ENCODE measurements at regions not wholly inside any gene's neighbourhood (a gene's known extent, or its start where the extent isn't known, plus 50 kb on each side); places are given as distances from the start of the nearest gene placed in this dataset.
"Not testable (repeated sequence)": the region's sequence is repeated elsewhere in the genome, so short reads cannot be mapped to it uniquely, and the experiment has no call there.

- DNase-seq: not testable (repeated sequence)
Observed at GRCh38 chr5:56731473-56731872, 83.9 kb upstream of the MAP3K1 start.

- DNase-seq: no peak
Observed at GRCh38 chr5:56729488-56729887, 85.9 kb upstream of the MAP3K1 start.

- DNase-seq: no peak
Observed at GRCh38 chr5:56725711-56726411, 89.5 kb upstream of the MAP3K1 start.

- DNase-seq: not testable (repeated sequence)
Observed at GRCh38 chr5:56724857-56725256, 90.5 kb upstream of the MAP3K1 start.

- no peak for DNase-seq
Observed at GRCh38 chr5:56722317-56722716, 93.0 kb upstream of the MAP3K1 start.

- peak; percentile 33 for DNase-seq
Observed at GRCh38 chr5:56717253-56717987, 97.9 kb upstream of the MAP3K1 start.

- DNase-seq: no peak
Observed at GRCh38 chr5:56715986-56716385, 99.4 kb upstream of the MAP3K1 start.

GRCh38 chr5:56712895-56713591, 102.3 kb upstream of the MAP3K1 start:
- no peak for DNase-seq

GRCh38 chr5:56710826-56711590, 104.3 kb upstream of the MAP3K1 start:
- DNase-seq: no peak

GRCh38 chr5:56706504-56706903, 108.8 kb upstream of the MAP3K1 start:
- no peak for DNase-seq

- DNase-seq: no peak
Observed at GRCh38 chr5:56705217-56705616, 110.1 kb upstream of the MAP3K1 start.

- DNase-seq: no peak
Observed at GRCh38 chr5:56703952-56704351, 111.4 kb upstream of the MAP3K1 start.

GRCh38 chr5:56700711-56701110, 114.6 kb upstream of the MAP3K1 start:
- DNase-seq: no peak

GRCh38 chr5:56699538-56699937, 115.8 kb upstream of the MAP3K1 start:
- no peak for DNase-seq

GRCh38 chr5:56698463-56699381, 116.6 kb upstream of the MAP3K1 start:
- DNase-seq: peak; percentile 27

- DNase-seq: peak; percentile 60
Observed at GRCh38 chr5:56696900-56697299, 118.4 kb upstream of the MAP3K1 start.

GRCh38 chr5:56693220-56693579, 122.1 kb upstream of the MAP3K1 start:
- peak; percentile 66 for DNase-seq

GRCh38 chr5:56692359-56693219, 122.8 kb upstream of the MAP3K1 start:
- no peak for DNase-seq

- DNase-seq: no peak
Observed at GRCh38 chr5:56688402-56688801, 126.9 kb upstream of the MAP3K1 start.

- DNase-seq: no peak
Observed at GRCh38 chr5:56686337-56687195, 128.8 kb upstream of the MAP3K1 start.
